ENCODE measurements at regions not wholly inside any gene's neighbourhood (a gene's known extent, or its start where the extent isn't known, plus 50 kb on each side); places are given as distances from the start of the nearest gene placed in this dataset.

DNA sequence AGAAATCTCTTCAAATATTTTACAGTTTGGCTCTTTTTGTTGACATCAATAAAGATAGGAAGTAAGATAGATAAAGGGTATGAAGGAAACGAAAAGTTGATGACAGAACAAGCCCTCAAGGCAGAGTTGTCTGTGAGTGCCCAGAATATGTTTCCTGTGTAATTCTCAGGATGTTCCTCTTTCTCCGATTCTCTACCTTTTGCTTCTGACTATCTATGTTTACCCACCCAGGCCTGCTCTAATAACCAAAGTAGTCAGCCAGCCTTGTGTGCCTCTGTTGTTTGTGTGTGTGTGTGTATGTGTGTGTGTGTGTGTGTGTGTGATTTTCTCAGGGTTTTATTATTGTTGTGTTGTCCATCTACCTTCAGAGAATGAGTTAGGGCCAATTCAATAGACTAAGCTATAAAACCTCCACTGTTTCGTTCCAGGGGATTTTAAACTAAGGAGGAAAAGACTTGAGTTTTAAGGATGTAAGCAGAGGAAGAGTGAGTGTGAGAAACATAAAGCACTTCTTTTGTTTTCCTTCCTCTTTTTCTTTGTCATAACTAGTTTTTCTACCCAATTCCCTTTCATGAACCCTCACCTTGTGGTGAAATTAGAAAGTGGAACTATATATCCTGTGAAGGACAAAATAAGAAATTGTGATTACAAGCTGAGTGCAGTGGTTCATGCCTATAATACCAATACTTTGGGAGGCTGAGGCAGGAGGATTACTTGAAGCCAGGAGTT, 627.4 kb upstream of the NR5A2 start:
- H3K23ac ChIP-seq (ENCODE audit: low read depth, low read length, poor library complexity) = no peak overlapping the region
- H2BK5ac ChIP-seq (ENCODE audit: low read length) = no peak overlapping the region
- no peak overlapping the region for H3K18ac ChIP-seq (ENCODE audit: low read length)
- H3K27me3 ChIP-seq (ENCODE audit: control insufficient read depth in 3 of 3, insufficient read depth in 3 of 3, low read depth in 1 of 3, low read length in 3 of 3) = no peaks in the 10 kb centered on the region
- no peak for DNase-seq (ENCODE audit: low spot score)
- H3K27ac ChIP-seq (replicated peaks; ENCODE audit: low read length) = no peak overlapping the region
- no peak overlapping the region for H3K4ac ChIP-seq (ENCODE audit: low read length)
- H3K4me1 ChIP-seq (ENCODE audit: control insufficient read depth in 2 of 2, insufficient read depth in 1 of 2, low read depth in 1 of 2, low read length in 2 of 2) = peaks cover 0 to 3% of the 10 kb centered on the region in 2 donors
- no peak overlapping the region for H3K9ac ChIP-seq (ENCODE audit: low read depth, low read length, poor library complexity)
- no peak overlapping the region for H2BK15ac ChIP-seq (ENCODE audit: low read length)
- no peak overlapping the region for H3K4me2 ChIP-seq (ENCODE audit: insufficient read depth, low read length, poor library complexity, severe bottlenecking)
- no peak overlapping the region for H2BK120ac ChIP-seq (ENCODE audit: low read depth, low read length)
- H3K14ac ChIP-seq (ENCODE audit: low read length) = no peak overlapping the region
- no peak overlapping the region for H2AK5ac ChIP-seq (ENCODE audit: low read depth, low read length)
- no peak overlapping the region for H4K91ac ChIP-seq (ENCODE audit: low read depth, low read length, poor library complexity)
- no peak overlapping the region for H4K8ac ChIP-seq (ENCODE audit: low read depth, low read length)
- H3K4me3 ChIP-seq (ENCODE audit: low read length in 2 of 2) = no peak overlapping the region
- no peaks in the 10 kb centered on the region for H3K36me3 ChIP-seq (replicated peaks in 1 of 2; ENCODE audit: control insufficient read depth in 2 of 2, insufficient read depth in 2 of 2, low read length in 2 of 2)
- H2BK12ac ChIP-seq (ENCODE audit: low read length) = no peak overlapping the region
- no peak overlapping the region for H2AFZ ChIP-seq (ENCODE audit: low read length)
- no peaks in the 10 kb centered on the region for H3K9me3 ChIP-seq (replicated peaks in 1 of 2; ENCODE audit: control insufficient read depth in 2 of 2, insufficient read depth in 1 of 2, low read depth in 1 of 2, low read length in 2 of 2)
- no peaks in the 10 kb centered on the region for H3K79me1 ChIP-seq (ENCODE audit: low read depth, low read length)
- WGBS, 2 donors (ENCODE audit: extremely low coverage in 2 of 2, insufficient read length in 2 of 2, insufficient replicate concordance in 1 of 2) = 100% methylated on average over 1 of the region's 3 CpGs; no CpG with 5 or more reads in 1 of the 2 donors

GRCh38 chr1:199403531-199404116, 623.9 kb upstream of the NR5A2 start:
- no peak overlapping the region for H3K9ac ChIP-seq (ENCODE audit: low read depth, low read length, poor library complexity)
- no peak overlapping the region for H3K4me2 ChIP-seq (ENCODE audit: insufficient read depth, low read length, poor library complexity, severe bottlenecking)
- H2BK15ac ChIP-seq (ENCODE audit: low read length) = no peak overlapping the region
- no peak overlapping the region for H3K4me3 ChIP-seq (ENCODE audit: low read length in 2 of 2)
- H4K8ac ChIP-seq (ENCODE audit: low read depth, low read length) = no peak overlapping the region
- H3K4ac ChIP-seq (ENCODE audit: low read length) = no peak overlapping the region
- no peak overlapping the region for H2BK12ac ChIP-seq (ENCODE audit: low read length)
- H3K14ac ChIP-seq (ENCODE audit: low read length) = no peak overlapping the region
- H2AK5ac ChIP-seq (ENCODE audit: low read depth, low read length) = no peak overlapping the region
- no peak overlapping the region for H2BK120ac ChIP-seq (ENCODE audit: low read depth, low read length)
- WGBS, 2 donors (ENCODE audit: extremely low coverage in 2 of 2, insufficient read length in 2 of 2, insufficient replicate concordance in 1 of 2) = no CpG with 5 or more reads among the region's 1 CpG
- no peak overlapping the region for H4K91ac ChIP-seq (ENCODE audit: low read depth, low read length, poor library complexity)
- H3K23ac ChIP-seq (ENCODE audit: low read depth, low read length, poor library complexity) = no peak overlapping the region
- no peak overlapping the region for H3K18ac ChIP-seq (ENCODE audit: low read length)
- H3K9me3 ChIP-seq (replicated peaks in 1 of 2; ENCODE audit: control insufficient read depth in 2 of 2, insufficient read depth in 1 of 2, low read depth in 1 of 2, low read length in 2 of 2) = peaks cover 0 to 2% of the 10 kb centered on the region in 2 donors
- no peak overlapping the region for H3K27ac ChIP-seq (replicated peaks; ENCODE audit: low read length)
- H3K4me1 ChIP-seq (ENCODE audit: control insufficient read depth in 2 of 2, insufficient read depth in 1 of 2, low read depth in 1 of 2, low read length in 2 of 2) = peaks cover 0 to 3% of the 10 kb centered on the region in 2 donors
- H3K27me3 ChIP-seq (ENCODE audit: control insufficient read depth in 3 of 3, insufficient read depth in 3 of 3, low read depth in 1 of 3, low read length in 3 of 3) = no peaks in the 10 kb centered on the region
- H3K36me3 ChIP-seq (replicated peaks in 1 of 2; ENCODE audit: control insufficient read depth in 2 of 2, insufficient read depth in 2 of 2, low read length in 2 of 2) = no peaks in the 10 kb centered on the region
- H3K79me1 ChIP-seq (ENCODE audit: low read depth, low read length) = no peaks in the 10 kb centered on the region
- H2AFZ ChIP-seq (ENCODE audit: low read length) = no peak overlapping the region
- DNase-seq (ENCODE audit: low spot score) = no peak
- H2BK5ac ChIP-seq (ENCODE audit: low read length) = no peak overlapping the region

DNA sequence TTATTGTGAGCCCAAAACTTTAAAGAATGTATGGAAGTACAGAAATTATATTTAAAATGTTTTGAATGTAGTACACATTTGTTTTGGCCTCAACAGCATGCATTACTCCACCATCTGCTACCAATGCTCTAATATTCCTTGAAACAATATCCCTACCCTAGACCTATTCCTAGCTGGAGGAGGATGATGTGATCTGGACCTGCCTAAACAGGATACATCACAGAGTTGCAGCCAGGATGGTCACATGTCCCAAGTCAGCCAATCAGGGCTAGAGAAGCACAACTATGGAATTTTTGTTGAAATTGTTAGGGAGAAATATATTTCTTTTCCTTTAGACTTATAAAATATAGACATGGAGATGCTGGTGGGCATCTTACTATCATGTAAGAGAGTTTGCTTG, 623.3 kb upstream of the NR5A2 start:
- Histone ChIP-seq H2AFZ (ENCODE audit: low read length) (no peak overlapping the region), H3K18ac (ENCODE audit: low read length) (no peak overlapping the region), H2BK12ac (ENCODE audit: low read length) (no peak overlapping the region), H3K14ac (ENCODE audit: low read length) (no peak overlapping the region), H4K91ac (ENCODE audit: low read depth, low read length, poor library complexity) (no peak overlapping the region), H2BK15ac (ENCODE audit: low read length) (no peak overlapping the region), H3K79me1 (ENCODE audit: low read depth, low read length) (no peaks in the 10 kb centered on the region), H3K4me1 (ENCODE audit: control insufficient read depth in 2 of 2, insufficient read depth in 1 of 2, low read depth in 1 of 2, low read length in 2 of 2) (peaks cover 0 to 3% of the 10 kb centered on the region in 2 donors), H3K36me3 (replicated peaks in 1 of 2; ENCODE audit: control insufficient read depth in 2 of 2, insufficient read depth in 2 of 2, low read length in 2 of 2) (no peaks in the 10 kb centered on the region), H3K27ac (replicated peaks; ENCODE audit: low read length) (no peak overlapping the region), H3K4ac (ENCODE audit: low read length) (no peak overlapping the region), H3K9me3 (replicated peaks in 1 of 2; ENCODE audit: control insufficient read depth in 2 of 2, insufficient read depth in 1 of 2, low read depth in 1 of 2, low read length in 2 of 2) (peaks cover 0 to 2% of the 10 kb centered on the region in 2 donors), H3K4me2 (ENCODE audit: insufficient read depth, low read length, poor library complexity, severe bottlenecking) (no peak overlapping the region), H2AK5ac (ENCODE audit: low read depth, low read length) (no peak overlapping the region), H3K27me3 (ENCODE audit: control insufficient read depth in 3 of 3, insufficient read depth in 3 of 3, low read depth in 1 of 3, low read length in 3 of 3) (no peaks in the 10 kb centered on the region), H3K4me3 (ENCODE audit: low read length in 2 of 2) (no peak overlapping the region), H3K9ac (ENCODE audit: low read depth, low read length, poor library complexity) (no peak overlapping the region), H2BK120ac (ENCODE audit: low read depth, low read length) (no peak overlapping the region), H3K23ac (ENCODE audit: low read depth, low read length, poor library complexity) (no peak overlapping the region), H4K8ac (ENCODE audit: low read depth, low read length) (no peak overlapping the region), H2BK5ac (ENCODE audit: low read length) (no peak overlapping the region)
- DNase-seq (ENCODE audit: low spot score) = no peak

DNA sequence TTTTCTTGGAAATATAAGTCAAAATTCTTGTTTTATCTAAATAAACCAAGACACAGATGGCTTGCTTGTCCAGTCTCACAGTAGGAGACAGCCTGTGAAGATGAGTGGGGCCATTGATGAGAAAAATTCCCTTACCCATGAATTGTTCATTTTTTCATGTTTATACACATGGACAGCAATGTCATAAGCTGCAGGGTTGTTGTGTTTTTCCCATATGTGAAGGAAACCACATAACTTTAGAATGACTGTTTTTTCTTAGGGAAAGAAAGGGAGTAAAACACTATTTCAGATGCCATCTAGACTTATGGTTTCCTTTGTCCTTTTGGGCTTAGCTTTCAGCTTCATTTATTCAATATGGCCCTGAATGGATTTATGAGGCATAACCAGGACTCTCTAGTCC, 622.5 kb upstream of the NR5A2 start:
- peaks cover 0 to 3% of the 10 kb centered on the region in 2 donors for H3K4me1 ChIP-seq (ENCODE audit: control insufficient read depth in 2 of 2, insufficient read depth in 1 of 2, low read depth in 1 of 2, low read length in 2 of 2)
- H3K27ac ChIP-seq (replicated peaks; ENCODE audit: low read length) = no peak overlapping the region
- H4K91ac ChIP-seq (ENCODE audit: low read depth, low read length, poor library complexity) = no peak overlapping the region
- no peaks in the 10 kb centered on the region for H3K27me3 ChIP-seq (ENCODE audit: control insufficient read depth in 3 of 3, insufficient read depth in 3 of 3, low read depth in 1 of 3, low read length in 3 of 3)
- H3K14ac ChIP-seq (ENCODE audit: low read length) = no peak overlapping the region
- no peak overlapping the region for H3K4me3 ChIP-seq (ENCODE audit: low read length in 2 of 2)
- no peak overlapping the region for H2AK5ac ChIP-seq (ENCODE audit: low read depth, low read length)
- H3K9me3 ChIP-seq (replicated peaks in 1 of 2; ENCODE audit: control insufficient read depth in 2 of 2, insufficient read depth in 1 of 2, low read depth in 1 of 2, low read length in 2 of 2) = peaks cover 0 to 2% of the 10 kb centered on the region in 2 donors
- no peak overlapping the region for H3K9ac ChIP-seq (ENCODE audit: low read depth, low read length, poor library complexity)
- no peak overlapping the region for H2BK15ac ChIP-seq (ENCODE audit: low read length)
- no peak overlapping the region for H2BK5ac ChIP-seq (ENCODE audit: low read length)
- no peaks in the 10 kb centered on the region for H3K36me3 ChIP-seq (replicated peaks in 1 of 2; ENCODE audit: control insufficient read depth in 2 of 2, insufficient read depth in 2 of 2, low read length in 2 of 2)
- no peaks in the 10 kb centered on the region for H3K79me1 ChIP-seq (ENCODE audit: low read depth, low read length)
- no peak overlapping the region for H2AFZ ChIP-seq (ENCODE audit: low read length)
- no peak overlapping the region for H2BK12ac ChIP-seq (ENCODE audit: low read length)
- H4K8ac ChIP-seq (ENCODE audit: low read depth, low read length) = no peak overlapping the region
- no peak overlapping the region for H3K23ac ChIP-seq (ENCODE audit: low read depth, low read length, poor library complexity)
- H3K18ac ChIP-seq (ENCODE audit: low read length) = no peak overlapping the region
- no peak overlapping the region for H3K4me2 ChIP-seq (ENCODE audit: insufficient read depth, low read length, poor library complexity, severe bottlenecking)
- H3K4ac ChIP-seq (ENCODE audit: low read length) = no peak overlapping the region
- DNase-seq (ENCODE audit: low spot score) = no peak
- no peak overlapping the region for H2BK120ac ChIP-seq (ENCODE audit: low read depth, low read length)
